HG02970 (cell line): ENCODE measurements at regions not wholly inside any gene's neighbourhood (a gene's known extent, or its start where the extent isn't known, plus 50 kb on each side); places are given as distances from the start of the nearest gene placed in this dataset.

ENCODE experiments used
- ATAC-seq: cut with Tn5 transposase; IDR thresholded peaks from one replicate; pipeline ENCODE4 v1.9.1; 2021; ENCODE audit warnings: mild to moderate bottlenecking, moderate library complexity, moderate number of reproducible peaks; ENCODE audit not compliant: unreplicated experiment, low FRiP score

GRCh38 chr1:4305526-4306301 lies 348.7 kb upstream of the AJAP1 start:
- no peak for ATAC-seq

- no peak for ATAC-seq
Measured at GRCh38 chr1:4306559-4307467, 347.6 kb upstream of the AJAP1 start.

- ATAC-seq = no peak
Measured at GRCh38 chr1:4307468-4307845, 347.0 kb upstream of the AJAP1 start.

GRCh38 chr1:4307911-4308545 lies 346.4 kb upstream of the AJAP1 start:
- no peak for ATAC-seq

- ATAC-seq = no peak
Measured at GRCh38 chr1:4308806-4309205, 345.6 kb upstream of the AJAP1 start.

- ATAC-seq = no peak
Measured at GRCh38 chr1:4309676-4310320, 344.6 kb upstream of the AJAP1 start.

GRCh38 chr1:4310396-4310923 lies 343.9 kb upstream of the AJAP1 start:
- no peak for ATAC-seq

- no peak for ATAC-seq
Measured at GRCh38 chr1:4312024-4312423, 342.4 kb upstream of the AJAP1 start.

GRCh38 chr1:4315202-4315601 lies 339.2 kb upstream of the AJAP1 start:
- ATAC-seq = no peak

GRCh38 chr1:4317207-4317606 lies 337.2 kb upstream of the AJAP1 start:
- no peak for ATAC-seq

- ATAC-seq = no peak
Measured at GRCh38 chr1:4318720-4319119, 335.7 kb upstream of the AJAP1 start.

- ATAC-seq = no peak
Measured at GRCh38 chr1:4319496-4319895, 334.9 kb upstream of the AJAP1 start.

GRCh38 chr1:4322881-4323280 lies 331.5 kb upstream of the AJAP1 start:
- no peak for ATAC-seq

- no peak for ATAC-seq
Measured at GRCh38 chr1:4323309-4323708, 331.1 kb upstream of the AJAP1 start.

GRCh38 chr1:4324525-4324924 lies 329.9 kb upstream of the AJAP1 start:
- no peak for ATAC-seq

- no peak for ATAC-seq
Measured at GRCh38 chr1:4327142-4327541, 327.3 kb upstream of the AJAP1 start.

- no peak for ATAC-seq
Measured at GRCh38 chr1:4328402-4329071, 325.9 kb upstream of the AJAP1 start.

GRCh38 chr1:4330805-4331766 lies 323.3 kb upstream of the AJAP1 start:
- no peak for ATAC-seq

- no peak for ATAC-seq
Measured at GRCh38 chr1:4331767-4332163, 322.6 kb upstream of the AJAP1 start.
